ENCODE measurements at regions not wholly inside any gene's neighbourhood (a gene's known extent, or its start where the extent isn't known, plus 50 kb on each side); places are given as distances from the start of the nearest gene placed in this dataset.

DNA sequence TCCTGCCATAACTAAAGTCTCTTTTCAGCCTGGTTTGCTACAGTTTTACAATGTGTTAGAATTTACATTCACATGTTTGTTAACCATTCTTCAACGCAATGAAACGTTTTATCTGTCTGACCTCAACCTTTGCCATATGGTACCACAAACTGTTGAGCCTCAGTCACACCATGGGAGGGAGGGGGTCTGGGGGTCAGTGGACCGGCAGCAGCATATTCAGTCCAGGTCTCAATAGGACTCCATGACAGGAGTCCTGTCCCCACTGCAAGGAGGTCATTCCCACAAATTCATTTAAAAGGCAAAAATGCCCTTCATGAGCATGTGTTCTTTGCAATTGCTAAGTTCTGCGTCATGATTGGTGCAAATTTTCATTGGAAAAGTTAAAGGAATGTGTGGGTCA is 66.6 kb upstream of the OLFM4 start:
- no peaks in the 10 kb centered on the region for H3K79me2 ChIP-seq
- no peak overlapping the region for H3K27ac ChIP-seq
- no peaks in the 10 kb centered on the region for H3K4me1 ChIP-seq
- TF ChIP-seq, protein P1, sequence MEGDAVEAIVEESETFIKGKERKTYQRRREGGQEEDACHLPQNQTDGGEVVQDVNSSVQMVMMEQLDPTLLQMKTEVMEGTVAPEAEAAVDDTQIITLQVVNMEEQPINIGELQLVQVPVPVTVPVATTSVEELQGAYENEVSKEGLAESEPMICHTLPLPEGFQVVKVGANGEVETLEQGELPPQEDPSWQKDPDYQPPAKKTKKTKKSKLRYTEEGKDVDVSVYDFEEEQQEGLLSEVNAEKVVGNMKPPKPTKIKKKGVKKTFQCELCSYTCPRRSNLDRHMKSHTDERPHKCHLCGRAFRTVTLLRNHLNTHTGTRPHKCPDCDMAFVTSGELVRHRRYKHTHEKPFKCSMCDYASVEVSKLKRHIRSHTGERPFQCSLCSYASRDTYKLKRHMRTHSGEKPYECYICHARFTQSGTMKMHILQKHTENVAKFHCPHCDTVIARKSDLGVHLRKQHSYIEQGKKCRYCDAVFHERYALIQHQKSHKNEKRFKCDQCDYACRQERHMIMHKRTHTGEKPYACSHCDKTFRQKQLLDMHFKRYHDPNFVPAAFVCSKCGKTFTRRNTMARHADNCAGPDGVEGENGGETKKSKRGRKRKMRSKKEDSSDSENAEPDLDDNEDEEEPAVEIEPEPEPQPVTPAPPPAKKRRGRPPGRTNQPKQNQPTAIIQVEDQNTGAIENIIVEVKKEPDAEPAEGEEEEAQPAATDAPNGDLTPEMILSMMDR (IDR thresholded peaks at IDR 0.05): no peak
- no peaks in the 10 kb centered on the region for H3K9me3 ChIP-seq (ENCODE audit: control insufficient read depth, low read length)
- H3K27me3 ChIP-seq (ENCODE audit: control insufficient read depth, insufficient read depth, low read length): no peaks in the 10 kb centered on the region
- no peak overlapping the region for H3K4me3 ChIP-seq (ENCODE audit: low read depth, low read length)
- H3K4me2 ChIP-seq (ENCODE audit: low read length): no peak overlapping the region
- H2AFZ ChIP-seq: no peak overlapping the region
- H3K9ac ChIP-seq: no peak overlapping the region
- no peaks in the 10 kb centered on the region for H3K36me3 ChIP-seq (ENCODE audit: control insufficient read depth, insufficient read depth, low read length)

DNA sequence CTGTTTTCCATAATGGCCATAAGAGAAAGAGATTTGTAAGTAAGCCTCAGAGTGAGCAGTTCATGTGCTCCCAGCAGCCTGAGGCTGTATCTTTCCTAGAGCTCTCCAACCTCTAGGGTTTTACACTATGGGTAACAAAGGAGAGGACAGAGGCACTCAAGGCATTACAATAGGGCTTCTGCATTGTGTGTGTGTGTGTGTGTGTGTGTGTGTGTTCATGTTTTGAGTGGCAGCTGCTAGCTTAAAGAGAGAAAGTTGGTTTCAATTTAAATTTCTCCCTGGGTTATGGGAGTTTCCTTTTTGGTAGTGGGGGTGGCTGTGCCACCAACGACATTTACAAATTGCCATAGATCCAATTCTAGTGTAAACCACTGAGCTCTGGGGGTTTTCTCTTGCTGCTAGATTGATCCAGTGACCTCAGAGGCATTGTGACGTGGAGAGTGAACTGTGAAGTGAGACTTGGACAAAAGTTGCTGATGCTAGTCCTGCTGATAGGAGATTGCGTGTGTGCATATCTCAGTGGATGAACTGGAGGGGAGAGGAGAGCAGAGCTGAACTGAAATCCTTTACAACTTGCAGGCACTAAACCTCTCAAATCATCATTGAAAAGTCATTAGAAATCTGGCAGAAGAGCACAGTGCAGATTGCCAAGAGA is 67.2 kb upstream of the OLFM4 start:
- Histone ChIP-seq H3K36me3 (ENCODE audit: control insufficient read depth, insufficient read depth, low read length) (no peaks in the 10 kb centered on the region), H3K9me3 (ENCODE audit: control insufficient read depth, low read length) (no peaks in the 10 kb centered on the region), H3K4me1 (no peaks in the 10 kb centered on the region), H3K79me2 (no peaks in the 10 kb centered on the region), H3K9ac (no peak overlapping the region), H2AFZ (no peak overlapping the region), H3K27ac (no peak overlapping the region), H3K4me2 (ENCODE audit: low read length) (no peak overlapping the region), H3K27me3 (ENCODE audit: control insufficient read depth, insufficient read depth, low read length) (no peaks in the 10 kb centered on the region), H3K4me3 (ENCODE audit: low read depth, low read length) (no peak overlapping the region)
- TF ChIP-seq, protein P1 (IDR thresholded peaks at IDR 0.05): no peak

DNA sequence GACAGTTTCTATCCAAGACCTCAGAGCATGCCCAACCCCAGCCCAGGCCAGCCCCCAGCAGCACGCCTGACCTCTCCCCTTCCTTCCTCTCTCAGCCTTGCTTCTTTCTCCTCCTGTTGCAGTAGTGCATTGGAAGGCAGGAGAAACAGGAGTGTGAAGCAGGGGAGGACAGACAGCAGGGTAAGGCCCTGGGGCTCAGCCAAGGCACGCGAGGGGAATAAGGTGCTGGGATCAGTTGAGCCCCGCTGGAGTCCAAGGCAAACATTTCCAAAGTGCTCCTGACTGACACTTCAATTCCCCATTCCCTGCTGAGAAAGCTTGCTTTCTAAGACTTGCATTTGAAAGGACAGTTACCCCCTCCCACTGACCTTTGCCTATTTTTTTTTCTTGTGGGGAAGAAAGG is 73.1 kb upstream of the OLFM4 start:
- Histone ChIP-seq H3K4me2 (ENCODE audit: low read length) (no peak overlapping the region), H3K27me3 (ENCODE audit: control insufficient read depth, insufficient read depth, low read length) (no peaks in the 10 kb centered on the region), H3K79me2 (no peaks in the 10 kb centered on the region), H3K9ac (no peak overlapping the region), H3K4me3 (ENCODE audit: low read depth, low read length) (no peak overlapping the region), H2AFZ (no peak overlapping the region), H3K36me3 (ENCODE audit: control insufficient read depth, insufficient read depth, low read length) (no peaks in the 10 kb centered on the region), H3K9me3 (ENCODE audit: control insufficient read depth, low read length) (no peaks in the 10 kb centered on the region), H3K27ac (no peak overlapping the region), H3K4me1 (no peaks in the 10 kb centered on the region)
- TF ChIP-seq, protein P1 (IDR thresholded peaks at IDR 0.05): no peak

DNA sequence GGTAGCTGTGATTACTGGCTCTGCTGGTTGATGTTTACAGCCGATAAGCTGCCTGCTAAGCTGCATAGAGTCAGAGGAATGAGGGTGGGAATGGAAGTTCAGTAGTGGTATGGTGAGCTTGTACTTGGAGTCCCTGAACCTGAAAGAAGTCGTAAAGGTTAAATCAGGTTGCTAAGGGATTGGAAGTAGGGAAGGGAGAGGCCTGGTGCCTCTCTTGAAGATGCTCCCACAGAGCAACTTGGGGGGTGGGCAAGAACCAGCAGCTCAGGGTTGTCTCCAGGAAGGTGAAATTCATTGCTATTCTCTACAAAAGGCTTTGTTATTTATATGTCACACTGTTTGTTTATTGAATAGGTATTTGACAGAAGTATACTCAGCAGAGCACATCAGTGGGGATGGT is 73.8 kb upstream of the OLFM4 start:
- Histone ChIP-seq H3K4me2 (ENCODE audit: low read length) (no peak overlapping the region), H3K36me3 (ENCODE audit: control insufficient read depth, insufficient read depth, low read length) (no peaks in the 10 kb centered on the region), H2AFZ (no peak overlapping the region), H3K27me3 (ENCODE audit: control insufficient read depth, insufficient read depth, low read length) (no peaks in the 10 kb centered on the region), H3K79me2 (no peaks in the 10 kb centered on the region), H3K9ac (no peak overlapping the region), H3K27ac (no peak overlapping the region), H3K9me3 (ENCODE audit: control insufficient read depth, low read length) (no peaks in the 10 kb centered on the region), H3K4me1 (no peaks in the 10 kb centered on the region), H3K4me3 (ENCODE audit: low read depth, low read length) (no peak overlapping the region)
- TF ChIP-seq, protein P1 (IDR thresholded peaks at IDR 0.05): no peak

DNA sequence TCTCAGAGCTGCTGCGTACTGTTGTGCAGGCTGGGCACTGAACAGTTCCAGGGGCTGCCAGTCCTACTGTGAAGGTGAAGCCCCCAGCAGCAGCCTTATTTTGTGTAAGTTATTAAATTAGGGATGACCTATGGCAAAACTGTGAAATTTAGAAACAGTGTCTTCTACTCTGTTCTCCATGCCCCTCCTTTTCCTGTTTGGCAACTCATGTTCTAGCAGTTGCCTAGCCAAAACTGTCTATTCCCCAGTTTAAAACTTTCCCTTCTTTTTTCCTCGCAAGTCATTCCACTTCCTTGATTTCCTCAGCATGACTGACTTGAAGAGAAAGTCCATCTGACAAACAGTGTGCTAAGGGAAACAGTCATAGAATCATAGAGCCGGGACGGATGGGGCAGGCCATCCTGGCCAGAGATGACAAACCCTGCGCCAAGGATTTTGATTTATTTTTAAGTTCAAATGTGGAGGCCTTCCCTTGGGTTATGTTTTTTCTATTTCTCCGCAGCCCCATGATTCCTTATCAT is 78.1 kb upstream of the OLFM4 start:
- Histone ChIP-seq H3K27ac (no peak overlapping the region), H3K9me3 (ENCODE audit: control insufficient read depth, low read length) (no peaks in the 10 kb centered on the region), H3K27me3 (ENCODE audit: control insufficient read depth, insufficient read depth, low read length) (no peaks in the 10 kb centered on the region), H3K4me2 (ENCODE audit: low read length) (no peak overlapping the region), H3K9ac (no peak overlapping the region), H3K79me2 (no peaks in the 10 kb centered on the region), H3K36me3 (ENCODE audit: control insufficient read depth, insufficient read depth, low read length) (no peaks in the 10 kb centered on the region), H3K4me3 (ENCODE audit: low read depth, low read length) (no peak overlapping the region), H2AFZ (no peak overlapping the region), H3K4me1 (no peaks in the 10 kb centered on the region)
- TF ChIP-seq, protein P1 (IDR thresholded peaks at IDR 0.05): no peak
